NT2/D1 (cell line): ENCODE measurements at regions not wholly inside any gene's neighbourhood (a gene's known extent, or its start where the extent isn't known, plus 50 kb on each side); places are given as distances from the start of the nearest gene placed in this dataset.

Experiments used
- YY1 ChIP-seq: IDR thresholded peaks from 2 replicates; pipeline ENCODE4 v1.6.1; 2011; ENCODE audit not compliant: insufficient read length, insufficient read depth
- ZNF274 ChIP-seq: IDR thresholded peaks from 2 replicates; pipeline ENCODE4 v1.6.1; 2011; ENCODE audit warnings: mild to moderate bottlenecking, low read depth, low read length

GRCh38 chr2:181165199-181165868, 184.9 kb downstream of the UBE2E3 start:
- TF ChIP-seq YY1 (no peak), ZNF274 (no peak)
